HG03139 (cell line): ENCODE measurements at regions not wholly inside any gene's neighbourhood (a gene's known extent, or its start where the extent isn't known, plus 50 kb on each side); places are given as distances from the start of the nearest gene placed in this dataset.

Experiments used
- ATAC-seq: cut with Tn5 transposase; IDR thresholded peaks from one replicate; pipeline ENCODE4 v1.9.1; 2021; ENCODE audit not compliant: unreplicated experiment

DNA sequence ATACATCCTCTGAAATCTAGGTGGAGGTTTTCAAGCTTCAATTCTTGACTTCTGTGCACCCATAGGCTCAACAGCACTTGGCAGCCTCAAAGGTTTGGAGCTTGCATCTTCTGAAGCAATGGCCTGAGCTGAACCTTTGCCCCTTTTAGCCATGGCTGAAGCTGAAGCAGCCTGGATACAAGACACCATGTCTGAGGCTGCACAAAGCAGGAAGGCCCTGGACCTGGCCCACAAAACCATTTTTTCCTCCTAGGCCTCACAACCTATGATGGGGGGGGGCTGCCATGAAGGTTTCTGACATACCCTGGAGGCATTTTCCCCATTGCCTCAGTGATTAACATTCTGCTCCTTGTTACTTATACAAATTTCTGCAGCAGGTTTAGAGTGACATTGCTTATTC, 173.3 kb upstream of the PRMT6 start:
- no peak for ATAC-seq

DNA sequence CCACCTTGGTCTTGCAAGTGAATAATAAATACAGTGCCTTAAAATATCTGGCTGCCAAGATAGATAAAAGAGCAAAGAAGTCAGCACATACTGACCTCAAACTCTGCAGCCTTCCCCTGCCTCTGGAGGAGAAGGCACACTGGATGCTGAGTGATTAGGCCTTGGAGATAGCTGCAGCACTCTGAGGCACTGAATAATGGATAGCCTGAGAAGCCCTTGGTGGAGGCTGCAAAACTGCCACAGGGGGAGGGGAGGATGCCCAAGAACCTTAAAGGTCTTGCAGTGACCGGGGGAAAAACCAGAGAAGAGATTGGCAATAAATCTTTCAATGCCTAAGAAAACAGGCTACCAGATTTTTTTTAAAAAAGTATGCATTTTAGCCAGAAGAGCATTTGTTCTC, 167.4 kb upstream of the PRMT6 start:
- no peak for ATAC-seq

- no peak for ATAC-seq
Observed at GRCh38 chr1:106889583-106889982, 166.9 kb upstream of the PRMT6 start.

- ATAC-seq: no peak
Observed at GRCh38 chr1:106897976-106898375, 158.5 kb upstream of the PRMT6 start.

- ATAC-seq: no peak
Observed at GRCh38 chr1:106899644-106900043, 156.8 kb upstream of the PRMT6 start.

- peak; percentile 100 for ATAC-seq
Observed at GRCh38 chr1:106907795-106908194, 148.7 kb upstream of the PRMT6 start.

- ATAC-seq: no peak
Observed at GRCh38 chr1:106908689-106909088, 147.8 kb upstream of the PRMT6 start.

DNA sequence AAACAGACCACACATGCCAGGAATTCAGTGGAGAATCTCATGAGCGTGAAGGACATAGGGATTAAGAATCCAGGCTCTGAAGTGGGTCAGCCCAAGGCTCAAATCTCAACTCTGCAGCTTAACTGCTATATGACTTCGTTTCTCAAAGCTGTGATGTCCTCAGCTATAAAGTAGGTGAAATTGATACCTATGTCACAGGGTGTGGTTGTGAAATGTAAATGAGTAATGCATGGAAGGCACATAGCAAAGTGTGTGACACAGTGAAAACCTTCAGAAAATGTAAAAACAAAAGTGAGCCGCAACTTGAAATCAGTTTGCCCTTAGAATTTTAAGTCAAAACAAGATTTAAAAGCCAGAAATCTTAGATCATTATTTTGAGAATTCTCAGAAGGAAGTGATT, 145.7 kb upstream of the PRMT6 start:
- ATAC-seq: no peak

GRCh38 chr1:106912131-106912530, 144.3 kb upstream of the PRMT6 start:
- ATAC-seq: no peak

DNA sequence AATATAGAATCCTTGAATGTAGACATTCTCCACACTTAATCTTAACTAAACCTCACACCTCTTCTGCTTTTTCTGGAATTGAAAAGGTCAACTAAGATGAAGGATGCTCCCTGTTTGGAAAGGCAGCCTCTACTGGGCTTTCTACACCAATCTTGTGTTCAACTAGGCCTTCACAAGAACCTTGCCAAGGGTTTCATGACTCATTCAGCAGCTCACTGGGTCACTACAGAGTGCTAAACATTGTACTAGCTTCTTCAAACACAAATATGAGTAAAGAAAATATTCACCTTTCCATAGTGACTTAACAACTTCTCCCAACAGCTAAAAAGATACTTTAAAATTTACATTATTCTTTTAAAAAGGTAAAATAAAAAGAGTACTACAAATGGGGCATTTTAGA, 135.3 kb upstream of the PRMT6 start:
- no peak for ATAC-seq

- ATAC-seq: no peak
Observed at GRCh38 chr1:106924360-106924759, 132.1 kb upstream of the PRMT6 start.

DNA sequence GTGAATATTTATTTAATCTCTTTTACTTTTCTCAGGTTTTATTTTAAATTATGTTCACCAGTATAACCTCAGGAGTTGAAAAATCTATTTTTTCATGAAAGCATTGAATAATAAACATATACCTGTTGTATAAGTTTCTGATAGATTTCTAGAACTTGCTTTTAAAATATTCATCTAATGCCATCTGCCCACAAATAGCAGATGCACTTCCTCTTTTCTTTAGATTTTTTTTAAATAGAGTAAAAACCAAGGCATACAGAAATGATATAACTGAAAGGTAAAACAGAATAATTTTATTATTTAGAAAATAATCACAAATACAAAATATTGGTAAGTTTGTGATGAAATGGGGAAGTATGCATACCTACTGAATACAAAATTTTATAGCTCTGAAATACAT, 130.7 kb upstream of the PRMT6 start:
- ATAC-seq: no peak

DNA sequence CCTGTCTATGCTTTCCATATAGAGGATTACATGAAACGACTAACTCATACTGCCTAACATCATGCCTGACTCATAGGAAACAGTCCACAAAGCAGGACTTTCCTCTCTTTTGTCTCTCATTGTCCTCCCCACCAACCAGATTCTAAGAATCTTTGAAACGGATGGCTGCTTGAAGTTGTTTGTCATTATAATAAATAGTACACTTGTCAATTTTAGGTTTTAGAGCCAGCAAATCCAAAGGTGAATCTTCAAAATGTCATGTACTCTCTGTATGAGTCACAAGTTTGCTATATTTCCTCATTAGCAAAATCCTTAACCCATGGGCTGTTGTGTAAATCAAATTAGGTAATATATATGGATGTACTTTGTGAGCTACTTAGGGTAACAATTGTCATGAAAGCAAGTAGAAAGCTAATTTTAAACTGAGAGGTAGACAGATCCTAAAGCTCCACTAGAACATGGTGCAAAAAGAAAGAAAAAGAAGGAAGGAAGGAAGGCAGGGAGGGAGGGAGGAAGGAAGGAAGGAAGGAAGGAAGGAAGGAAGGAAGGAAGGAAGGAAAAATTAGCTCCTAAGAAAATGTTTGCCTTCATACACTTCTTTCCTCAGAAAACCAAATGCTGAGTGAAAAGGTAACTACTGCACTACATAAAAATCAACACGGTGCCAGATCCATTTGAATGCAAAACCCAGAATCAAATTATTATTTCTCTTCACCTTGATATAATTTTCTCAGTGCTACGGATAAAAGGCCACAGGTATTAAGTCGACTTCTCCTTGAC, 129.5 kb upstream of the PRMT6 start:
- no peak for ATAC-seq

DNA sequence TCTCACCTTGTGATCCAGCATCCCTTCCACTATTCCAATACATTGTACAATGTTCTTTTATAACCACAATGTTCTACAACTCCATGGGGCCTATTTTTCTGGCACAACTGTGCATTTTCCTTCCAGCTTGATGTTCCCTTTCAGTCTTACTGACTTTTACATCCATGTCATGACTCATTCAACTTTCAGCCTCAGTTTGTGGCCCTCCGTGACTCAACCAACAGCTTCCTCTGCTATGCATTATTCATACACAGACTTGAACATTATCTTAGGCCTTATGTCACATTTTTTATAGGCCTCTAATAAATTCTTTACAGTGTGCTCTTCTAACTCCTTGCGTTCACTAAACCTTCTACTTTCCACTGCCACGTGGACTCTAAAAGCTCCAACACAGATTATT, 119.4 kb upstream of the PRMT6 start:
- ATAC-seq: no peak

GRCh38 chr1:106944721-106945120, 111.8 kb upstream of the PRMT6 start:
- no peak for ATAC-seq

- no peak for ATAC-seq
Observed at GRCh38 chr1:106952776-106953175, 103.7 kb upstream of the PRMT6 start.

GRCh38 chr1:106954661-106955229, 101.7 kb upstream of the PRMT6 start:
- ATAC-seq: no peak

DNA sequence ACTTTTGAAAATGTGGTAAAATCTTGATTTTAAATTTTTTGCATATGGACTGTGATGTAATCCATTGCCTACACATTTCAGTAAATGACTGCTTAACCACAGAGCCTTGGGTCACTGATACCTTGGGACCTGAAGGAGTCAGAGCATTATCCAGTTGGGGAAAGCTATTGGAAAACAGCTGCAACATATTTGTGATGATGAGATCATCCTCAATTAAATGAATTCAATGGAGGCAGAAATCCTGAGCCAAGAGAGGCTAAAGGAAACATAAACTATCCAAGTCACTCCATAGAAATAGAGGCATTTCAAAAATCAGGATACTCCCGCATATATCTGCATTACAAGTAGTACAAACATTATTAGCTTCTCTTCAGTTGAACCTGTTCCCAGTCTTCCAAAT, 99.8 kb upstream of the PRMT6 start:
- ATAC-seq: no peak

GRCh38 chr1:106957795-106958194, 98.7 kb upstream of the PRMT6 start:
- no peak for ATAC-seq

- no peak for ATAC-seq
Observed at GRCh38 chr1:106960412-106960811, 96.1 kb upstream of the PRMT6 start.

- no peak for ATAC-seq
Observed at GRCh38 chr1:106961646-106962045, 94.8 kb upstream of the PRMT6 start.

DNA sequence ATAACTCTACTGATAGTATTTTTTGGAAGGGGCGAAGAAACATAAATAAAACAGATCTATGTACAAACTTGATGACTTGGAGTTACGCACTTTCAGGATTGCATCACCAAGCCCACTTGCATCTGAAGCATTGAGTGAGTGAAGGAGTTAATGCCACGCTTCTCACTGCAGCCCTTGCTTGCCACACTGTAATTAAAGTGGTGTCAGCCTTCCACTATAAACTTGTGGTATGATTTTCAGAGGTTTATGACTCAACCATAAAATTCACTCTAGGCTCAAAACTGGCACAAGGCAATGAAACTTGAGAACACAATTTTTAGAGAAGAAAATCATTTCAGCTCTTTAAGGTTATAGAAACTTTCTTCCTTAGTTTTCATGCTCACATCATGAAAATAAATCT, 93.9 kb upstream of the PRMT6 start:
- no peak for ATAC-seq

- ATAC-seq: no peak
Observed at GRCh38 chr1:106964495-106964894, 92.0 kb upstream of the PRMT6 start.
